ENCODE measurements at regions not wholly inside any gene's neighbourhood (a gene's known extent, or its start where the extent isn't known, plus 50 kb on each side); places are given as distances from the start of the nearest gene placed in this dataset.

DNA sequence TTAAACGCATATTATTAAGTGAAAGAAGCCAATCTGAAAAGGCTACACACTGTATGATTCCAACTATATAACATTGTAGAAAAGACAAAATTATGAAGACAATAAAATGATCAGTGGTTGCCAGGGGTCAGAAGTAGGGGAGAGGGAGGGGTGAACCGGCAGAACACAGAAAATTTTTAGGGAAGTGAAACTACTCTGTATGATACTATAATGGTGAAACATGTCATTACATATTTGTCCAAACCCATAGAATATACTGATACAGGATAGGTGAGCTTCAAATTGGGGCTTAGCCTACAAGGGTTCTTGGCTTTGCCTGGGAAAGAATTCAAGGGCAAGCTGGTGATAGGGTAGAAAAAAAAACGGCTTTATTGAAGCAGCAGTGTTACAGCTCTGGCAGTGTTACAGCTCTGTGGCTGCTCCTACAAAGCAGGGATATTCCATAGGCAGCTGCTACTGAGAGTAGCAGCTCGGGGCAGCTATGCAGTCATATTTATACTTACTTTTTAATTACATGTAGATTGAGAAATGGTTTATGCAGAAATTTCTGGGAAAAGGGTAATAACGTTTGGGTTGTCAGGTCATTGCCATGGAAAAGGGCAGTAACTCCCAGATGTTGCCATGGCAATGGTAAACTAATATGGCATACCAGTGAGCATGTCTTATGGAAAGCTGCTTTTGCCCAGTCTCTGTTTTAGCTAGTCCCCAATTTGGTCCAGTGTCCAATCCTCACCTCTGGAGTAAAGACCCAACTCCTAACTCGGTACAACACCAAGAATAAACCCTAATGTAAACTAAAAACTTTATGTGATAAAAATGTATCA lies 125.1 kb upstream of the SLC25A36 start:
- DNase-seq = no peak

DNA sequence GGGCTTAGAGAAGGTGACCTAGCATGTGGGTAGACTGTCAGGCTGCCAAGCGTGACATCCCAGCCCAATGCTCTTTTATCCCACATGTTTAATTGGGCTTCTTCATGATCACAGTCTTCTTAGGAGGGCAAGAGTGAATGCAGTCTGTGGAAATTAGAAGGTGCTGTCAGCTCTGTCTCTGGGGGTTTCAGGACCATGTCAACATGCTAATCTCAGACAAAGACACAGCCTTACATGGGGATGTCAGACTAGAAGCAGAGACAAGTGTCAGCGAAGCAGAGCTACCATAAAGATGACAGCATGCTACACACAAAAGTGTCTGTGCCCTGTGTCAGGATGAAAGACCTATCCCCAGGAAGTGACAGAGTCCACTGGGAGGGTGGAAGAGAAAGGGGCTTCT lies 120.1 kb upstream of the SLC25A36 start:
- DNase-seq = no peak

DNA sequence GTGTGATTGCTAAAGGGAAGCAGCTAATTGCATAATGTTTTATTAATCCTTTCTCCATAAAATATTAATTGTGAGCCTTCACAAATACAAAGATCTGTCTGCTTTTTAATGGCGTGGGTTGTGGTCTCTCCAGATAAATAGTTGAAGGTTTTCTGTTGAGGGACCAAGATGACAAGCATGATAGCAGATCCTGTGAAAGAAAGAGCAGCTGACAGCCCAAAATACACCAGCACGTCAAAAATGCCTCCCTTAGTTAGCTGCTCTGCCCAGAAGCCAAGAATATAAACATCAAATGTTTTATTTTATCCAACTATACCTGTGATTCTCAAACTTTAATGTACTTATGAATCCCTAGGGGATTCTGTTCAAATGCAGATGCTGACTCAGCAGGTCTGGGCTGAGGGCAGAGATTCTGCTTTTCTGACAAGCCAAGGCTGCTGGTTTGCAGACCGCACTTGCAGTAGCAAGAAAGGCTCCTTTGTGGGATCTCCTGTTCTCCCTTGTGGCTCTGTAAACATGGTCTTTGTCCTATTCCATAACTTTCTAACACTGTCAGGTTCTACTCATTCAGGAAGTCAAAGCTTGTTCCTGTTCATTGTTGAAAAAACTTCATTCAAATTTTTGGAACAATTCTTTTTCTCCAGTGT lies 119.1 kb upstream of the SLC25A36 start:
- no peak for DNase-seq

DNA sequence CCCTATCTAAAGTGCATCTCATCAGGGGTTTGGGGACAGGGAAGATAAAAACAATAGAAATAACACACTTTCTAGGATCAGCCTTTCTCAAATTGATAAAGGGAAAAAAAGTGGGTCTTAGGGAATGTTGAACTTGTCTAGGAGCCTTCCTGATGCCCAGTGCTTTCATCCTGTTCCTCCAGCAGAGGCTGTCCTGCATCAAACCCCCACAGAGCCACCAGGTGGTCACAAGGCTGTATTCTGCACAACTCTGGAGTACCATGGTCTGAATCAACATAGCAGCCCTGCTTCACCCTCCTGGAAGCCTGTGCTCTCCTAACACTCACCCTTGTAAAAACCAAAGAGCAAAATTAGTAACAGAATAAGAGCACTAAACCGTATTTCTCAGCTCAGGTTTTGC lies 118.5 kb upstream of the SLC25A36 start:
- no peak for DNase-seq

DNA sequence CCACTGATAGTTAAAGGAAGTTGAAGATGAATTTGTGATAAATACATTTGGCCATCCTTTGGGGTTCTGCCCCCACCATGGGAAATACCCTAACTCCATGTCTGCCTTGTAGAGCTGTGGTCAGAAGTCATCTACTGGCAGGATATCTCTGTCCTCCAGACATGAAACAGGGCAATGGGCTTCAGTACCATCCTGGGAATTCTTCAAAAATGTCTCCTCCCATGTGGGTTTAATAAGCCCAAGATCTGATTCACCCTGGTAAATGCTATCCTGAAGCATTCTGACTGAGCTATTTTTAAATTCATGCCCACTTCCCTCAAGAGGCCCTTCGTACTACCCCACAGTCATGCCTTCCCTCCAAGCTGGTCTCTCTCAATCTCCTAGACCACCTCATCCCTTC lies 113.7 kb upstream of the SLC25A36 start:
- DNase-seq = no peak

GRCh38 chr3:140828585-140828984 lies 113.1 kb upstream of the SLC25A36 start:
- no peak for DNase-seq

GRCh38 chr3:140829796-140830195 lies 111.8 kb upstream of the SLC25A36 start:
- DNase-seq = no peak

DNA sequence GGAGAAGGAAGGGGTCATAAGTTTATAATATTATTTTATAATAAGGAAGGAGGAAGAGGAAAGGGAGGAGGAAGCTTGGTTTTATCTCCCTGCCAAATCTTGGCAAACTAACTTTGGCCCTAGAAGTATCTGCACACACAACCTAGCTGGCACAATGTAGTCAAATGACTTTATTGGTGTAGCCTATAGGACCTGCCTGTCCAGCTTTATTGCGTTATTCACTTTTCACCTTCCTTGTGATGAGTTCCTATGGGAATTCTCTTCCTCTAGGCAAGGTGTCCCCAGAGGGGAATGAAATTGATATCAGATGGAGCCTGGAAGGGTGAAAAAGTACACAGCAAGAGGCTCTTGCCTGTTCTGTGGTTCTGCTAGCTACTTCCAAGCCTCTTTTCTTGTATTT lies 111.2 kb upstream of the SLC25A36 start:
- DNase-seq = no peak

GRCh38 chr3:140832883-140833282 lies 108.8 kb upstream of the SLC25A36 start:
- DNase-seq = no peak

DNA sequence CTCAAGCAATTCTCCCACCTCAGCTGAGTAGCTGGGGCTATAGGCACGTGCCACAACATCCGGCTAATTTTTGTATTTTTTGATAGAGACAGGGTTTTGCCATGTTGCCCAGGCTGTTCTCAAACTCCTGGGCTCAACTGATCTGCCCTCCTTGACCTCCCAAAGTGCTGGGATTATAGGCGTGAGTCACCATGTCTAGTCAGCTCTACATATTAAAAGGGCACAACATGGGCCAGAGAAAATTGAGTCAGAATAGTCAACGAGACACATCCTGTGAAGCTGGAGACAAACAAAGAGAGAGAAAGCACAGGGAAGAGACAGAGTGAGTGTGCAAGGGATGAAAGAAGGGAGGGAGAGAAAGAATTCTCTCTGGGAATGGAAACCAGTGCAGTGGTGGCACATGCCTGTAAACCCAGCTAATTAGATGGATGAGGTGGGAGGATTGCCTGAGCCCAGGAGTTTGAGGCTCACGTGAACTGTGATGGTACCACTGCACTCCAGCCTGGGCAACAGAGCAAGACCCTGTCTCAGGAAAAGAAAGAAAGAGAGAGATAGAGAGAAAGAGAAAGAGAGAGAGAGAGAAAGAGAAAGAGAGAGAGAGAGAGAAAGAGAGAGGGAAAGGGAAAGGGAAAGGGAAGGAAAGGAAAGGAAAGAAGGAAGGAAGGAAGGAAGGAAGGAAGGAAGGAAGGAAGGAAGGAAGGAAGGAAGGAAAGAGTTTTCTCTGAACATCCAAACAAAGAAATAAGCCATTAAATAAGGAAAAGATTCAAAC lies 107.2 kb upstream of the SLC25A36 start:
- DNase-seq = no peak

- no peak for DNase-seq
These were observed 98.5 kb upstream of the SLC25A36 start for GRCh38 chr3:140842984-140843649.

DNA sequence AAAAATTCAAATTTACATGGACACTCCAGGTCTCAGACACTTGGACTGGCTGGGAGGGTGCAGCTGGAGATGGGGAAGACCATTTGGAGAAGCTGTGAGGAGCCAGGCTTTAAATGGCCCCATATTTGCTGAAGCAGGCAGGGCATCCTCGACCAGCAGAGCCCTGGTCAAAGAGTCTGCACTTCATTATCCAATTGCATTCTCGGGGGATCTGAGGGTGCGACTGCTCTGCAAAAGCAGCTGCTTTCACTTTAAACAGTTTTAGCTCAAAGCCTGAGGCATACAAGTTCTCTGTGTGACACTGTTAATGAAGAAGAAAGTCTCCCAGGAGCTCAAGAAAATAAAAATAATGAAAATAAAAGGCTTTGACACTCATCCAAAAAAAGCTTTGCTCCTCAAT lies 98.0 kb upstream of the SLC25A36 start:
- no peak for DNase-seq

GRCh38 chr3:140844072-140844471 lies 97.6 kb upstream of the SLC25A36 start:
- DNase-seq = no peak

DNA sequence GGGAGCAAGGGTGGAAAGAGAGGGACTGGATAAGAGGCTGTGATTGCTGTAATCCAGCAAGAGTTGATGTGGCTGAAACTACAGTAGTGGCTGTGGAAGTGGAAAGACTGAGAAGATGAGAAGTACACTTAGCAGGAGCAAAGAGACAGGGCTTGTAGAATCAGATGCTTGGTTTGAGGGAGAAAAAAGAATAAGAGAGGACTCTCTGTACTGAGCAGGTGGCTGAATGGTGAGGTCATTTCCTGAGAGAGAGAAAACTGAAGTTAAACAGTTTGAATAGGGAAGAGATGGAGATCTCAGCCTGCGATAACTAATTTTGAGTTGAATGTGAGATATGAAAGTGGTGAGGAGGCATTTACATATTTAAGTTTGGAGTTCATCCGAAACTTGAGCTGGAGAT lies 95.8 kb upstream of the SLC25A36 start:
- no peak for DNase-seq

DNA sequence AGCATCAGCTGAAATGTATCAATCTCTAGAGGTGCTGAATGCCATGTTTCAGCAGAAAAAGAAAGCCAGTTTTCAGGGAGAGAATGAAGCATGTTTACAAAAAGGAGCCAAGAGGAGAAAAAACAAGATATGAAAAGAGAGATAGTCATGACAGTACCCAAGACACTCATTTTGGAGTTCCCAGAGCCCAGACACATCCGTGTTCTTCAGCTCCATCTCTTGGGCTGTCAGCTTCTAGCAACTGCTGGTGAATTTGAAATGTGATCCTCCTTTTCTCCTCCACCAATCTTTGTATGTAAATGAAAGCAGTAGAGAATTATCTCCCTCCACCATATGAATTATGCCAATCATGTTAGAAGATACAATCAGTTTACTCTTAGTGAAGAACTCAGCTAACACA lies 93.0 kb upstream of the SLC25A36 start:
- DNase-seq = no peak

- no peak for DNase-seq
These were observed 91.3 kb upstream of the SLC25A36 start for GRCh38 chr3:140850210-140850955.

- DNase-seq = no peak
These were observed 86.7 kb upstream of the SLC25A36 start for GRCh38 chr3:140854961-140855360.

DNA sequence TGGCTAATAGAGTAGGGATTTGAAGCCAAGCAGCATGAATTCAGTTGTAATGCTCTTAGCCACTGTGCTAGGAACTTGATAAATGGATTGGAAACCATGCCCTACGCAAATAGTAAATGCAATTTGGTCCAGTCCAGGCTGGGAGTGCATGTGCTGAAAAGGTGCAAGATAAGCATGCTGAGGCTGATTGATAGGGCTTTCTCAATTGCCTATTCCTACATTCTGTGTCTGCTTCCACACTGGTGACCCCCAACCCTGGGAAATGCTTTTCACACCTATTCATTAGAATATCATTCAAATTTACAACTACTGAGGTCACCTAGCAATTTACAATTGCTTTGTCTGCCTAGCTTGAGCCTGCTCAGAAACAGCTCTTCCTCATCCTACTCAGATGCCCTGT lies 84.7 kb upstream of the SLC25A36 start:
- DNase-seq = no peak

- no peak for DNase-seq
These were observed 83.6 kb upstream of the SLC25A36 start for GRCh38 chr3:140857993-140858392.

GRCh38 chr3:140859592-140860336 lies 81.9 kb upstream of the SLC25A36 start:
- no peak for DNase-seq

GRCh38 chr3:140863580-140864009 lies 78.0 kb upstream of the SLC25A36 start:
- DNase-seq = peak; percentile 18

GRCh38 chr3:140870351-140870750 lies 71.3 kb upstream of the SLC25A36 start:
- no peak for DNase-seq

All from activated T-cell treated with anti-CD3 and anti-CD28 coated beads, Interleukin-2, amount 50 U/mL, for 1 hour (primary cell).